ENCODE measurements at regions not wholly inside any gene's neighbourhood (a gene's known extent, or its start where the extent isn't known, plus 50 kb on each side); places are given as distances from the start of the nearest gene placed in this dataset.
A peak's percentile ranks its signal among the peaks of the same experiment; 100 is the strongest.

- no peak for DNase-seq (ENCODE audit: low spot score)
These were observed 222.6 kb downstream of the PRDM2 start for GRCh38 chr1:13922466-13923110.

- no peak for DNase-seq (ENCODE audit: low spot score)
These were observed 226.6 kb downstream of the PRDM2 start for GRCh38 chr1:13926556-13926955.

DNA sequence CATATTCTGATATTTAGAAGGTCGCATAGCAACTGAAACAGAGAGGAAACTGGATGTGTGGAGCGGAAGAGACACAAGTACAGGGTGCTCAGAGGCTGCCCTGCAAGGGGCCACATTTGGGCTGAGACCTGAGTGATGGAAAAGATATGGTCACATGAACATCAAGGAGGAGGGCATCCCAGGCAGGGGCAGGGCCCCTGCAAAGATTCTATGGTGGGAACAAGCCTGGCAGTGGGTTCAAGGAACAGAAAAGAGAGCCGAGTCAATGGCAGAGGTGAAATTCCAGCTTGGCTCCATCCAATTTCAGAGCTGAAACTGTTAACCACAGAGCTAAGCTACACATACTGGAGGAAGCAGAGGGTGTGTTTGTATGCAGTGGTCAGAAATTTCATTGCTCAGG is 227.7 kb downstream of the PRDM2 start:
- no peak for DNase-seq (ENCODE audit: low spot score)

GRCh38 chr1:13929313-13929712 is 229.3 kb downstream of the PRDM2 start:
- DNase-seq (ENCODE audit: low spot score) = no peak

DNA sequence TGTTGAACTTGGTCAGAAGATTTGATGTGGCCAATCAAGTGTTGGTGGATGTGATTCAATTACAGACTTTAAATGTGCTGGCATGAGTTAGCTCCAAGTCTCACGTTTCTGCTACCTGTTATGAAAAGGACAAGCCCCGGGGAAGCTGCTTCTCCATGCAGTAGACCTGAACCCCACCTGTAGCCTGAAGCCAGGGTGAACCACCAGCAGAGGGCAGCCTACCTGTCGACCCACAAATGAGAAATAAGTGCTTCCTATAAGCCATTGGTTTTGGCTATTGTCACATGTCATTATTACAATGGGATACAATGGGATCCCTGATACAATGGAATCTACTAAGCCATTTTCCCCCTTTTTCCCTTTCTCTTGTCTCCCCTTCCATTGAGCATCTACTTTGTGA is 230.2 kb downstream of the PRDM2 start:
- no peak for DNase-seq (ENCODE audit: low spot score)

GRCh38 chr1:13931226-13931625 is 231.2 kb downstream of the PRDM2 start:
- DNase-seq (ENCODE audit: low spot score) = no peak

GRCh38 chr1:13935336-13935735 is 235.3 kb downstream of the PRDM2 start:
- no peak for DNase-seq (ENCODE audit: low spot score)

DNA sequence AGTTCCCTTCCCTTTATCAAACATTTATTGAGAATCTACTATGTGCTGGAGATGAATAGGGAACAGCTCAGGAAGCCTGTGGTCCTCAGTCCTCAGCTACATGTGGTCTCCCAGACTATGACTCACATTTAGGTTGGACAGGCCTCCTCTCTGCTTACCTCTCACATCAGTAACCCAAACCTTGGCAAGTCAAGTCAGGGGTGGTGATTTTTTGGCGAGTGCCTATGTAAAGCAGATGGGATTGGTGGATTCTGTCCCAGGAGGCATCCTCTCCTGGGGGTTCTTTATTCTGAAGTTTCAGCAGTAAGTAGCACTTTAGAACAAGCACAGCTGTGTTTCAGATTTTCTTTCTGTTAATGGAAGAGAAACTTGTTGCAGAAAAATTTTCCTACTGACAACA is 241.3 kb downstream of the PRDM2 start:
- no peak for DNase-seq (ENCODE audit: low spot score)

GRCh38 chr1:13943055-13943454 is 243.1 kb downstream of the PRDM2 start:
- no peak for DNase-seq (ENCODE audit: low spot score)

GRCh38 chr1:13945856-13946255 is 245.9 kb downstream of the PRDM2 start:
- DNase-seq (ENCODE audit: low spot score) = no peak

GRCh38 chr1:13947658-13948057 is 247.7 kb downstream of the PRDM2 start:
- DNase-seq (ENCODE audit: low spot score) = no peak

GRCh38 chr1:13948396-13948795 is 248.4 kb downstream of the PRDM2 start:
- DNase-seq (ENCODE audit: low spot score) = no peak

GRCh38 chr1:13948888-13949391 is 249.0 kb downstream of the PRDM2 start:
- peak; percentile 16 for DNase-seq (ENCODE audit: low spot score)

DNA sequence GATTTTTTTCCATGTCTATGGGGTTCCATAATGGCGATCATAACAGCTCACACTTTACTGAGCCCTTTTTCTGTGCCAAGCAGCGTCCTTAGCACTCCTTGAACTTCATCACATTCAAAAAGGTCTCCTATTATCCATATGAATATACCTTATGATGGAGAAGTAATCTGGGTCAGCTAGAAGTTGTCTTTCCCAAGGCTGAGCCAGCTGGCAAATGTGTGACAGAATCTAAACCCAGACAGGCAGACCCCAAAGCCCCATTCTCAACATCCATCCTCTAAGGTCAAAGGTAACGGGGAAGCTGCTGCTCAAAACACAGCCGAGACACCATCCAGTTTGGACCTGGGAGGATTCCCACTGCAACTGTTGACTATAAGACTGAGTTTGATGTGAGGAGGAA is 249.6 kb downstream of the PRDM2 start:
- DNase-seq (ENCODE audit: low spot score) = no peak

DNA sequence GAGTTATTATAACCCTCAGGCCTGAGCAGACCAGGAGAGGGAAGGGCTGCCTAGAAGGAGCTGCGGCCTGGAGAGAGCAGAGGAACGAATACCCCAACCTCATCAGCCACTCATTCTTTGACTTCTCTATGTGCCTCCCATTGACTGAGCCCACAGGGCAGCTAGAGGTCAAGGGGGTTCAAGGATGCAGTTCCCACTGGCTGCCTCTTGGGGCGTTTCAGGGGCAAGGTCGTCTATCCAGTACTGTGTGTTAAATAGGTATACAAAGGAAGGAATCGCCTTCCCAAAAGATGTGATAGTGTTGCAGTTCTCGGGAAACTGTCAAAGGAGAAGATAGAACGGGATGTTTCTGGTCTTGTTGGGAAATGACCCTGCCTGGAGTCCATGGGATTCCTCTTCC is 250.6 kb downstream of the PRDM2 start:
- no peak for DNase-seq (ENCODE audit: low spot score)

- no peak for DNase-seq (ENCODE audit: low spot score)
These were observed 252.1 kb downstream of the PRDM2 start for GRCh38 chr1:13951793-13952751.

DNA sequence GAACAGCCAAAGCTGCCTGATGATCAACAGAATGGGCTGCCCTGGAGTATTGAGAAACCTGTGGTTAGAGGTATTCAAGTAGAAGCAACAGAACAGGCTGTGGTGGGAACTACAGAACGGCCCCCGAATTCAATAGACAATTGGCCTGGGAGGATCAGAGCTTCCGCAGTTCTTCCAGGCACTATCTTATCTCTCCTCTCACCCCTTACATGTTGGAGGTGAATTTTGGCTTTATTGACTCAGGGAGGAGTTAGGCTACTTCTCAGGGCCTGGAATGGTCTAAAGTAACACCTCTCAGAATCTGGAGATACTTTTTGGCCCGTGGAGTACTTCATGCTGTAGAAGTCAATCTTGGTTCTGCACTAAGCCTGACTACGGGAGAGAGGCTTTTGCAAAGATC is 253.0 kb downstream of the PRDM2 start:
- DNase-seq (ENCODE audit: low spot score) = no peak

DNA sequence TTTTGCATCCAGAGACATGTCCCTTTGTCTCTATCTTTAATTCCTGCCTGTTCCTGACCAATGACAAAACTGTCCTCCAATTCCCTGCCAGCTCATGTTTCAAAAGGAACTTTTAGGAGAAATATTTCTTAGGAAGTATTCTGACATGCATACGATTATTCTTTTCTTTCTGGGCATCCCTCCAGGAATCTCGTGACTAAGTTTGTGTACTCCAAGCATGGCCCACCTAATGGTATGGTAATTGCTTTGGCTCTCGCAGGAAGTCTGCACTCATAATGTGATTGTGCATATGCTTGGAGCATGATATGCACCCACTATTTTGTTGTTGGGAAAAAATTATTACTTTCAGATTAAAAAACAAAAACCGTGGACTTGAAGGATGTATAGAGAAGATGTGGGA is 256.4 kb downstream of the PRDM2 start:
- no peak for DNase-seq (ENCODE audit: low spot score)

- peak; percentile 61 for DNase-seq (ENCODE audit: low spot score)
These were observed 260.5 kb downstream of the PRDM2 start for GRCh38 chr1:13960375-13960987.

- DNase-seq (ENCODE audit: low spot score) = no peak
These were observed 264.8 kb downstream of the PRDM2 start for GRCh38 chr1:13964768-13965167.

DNA sequence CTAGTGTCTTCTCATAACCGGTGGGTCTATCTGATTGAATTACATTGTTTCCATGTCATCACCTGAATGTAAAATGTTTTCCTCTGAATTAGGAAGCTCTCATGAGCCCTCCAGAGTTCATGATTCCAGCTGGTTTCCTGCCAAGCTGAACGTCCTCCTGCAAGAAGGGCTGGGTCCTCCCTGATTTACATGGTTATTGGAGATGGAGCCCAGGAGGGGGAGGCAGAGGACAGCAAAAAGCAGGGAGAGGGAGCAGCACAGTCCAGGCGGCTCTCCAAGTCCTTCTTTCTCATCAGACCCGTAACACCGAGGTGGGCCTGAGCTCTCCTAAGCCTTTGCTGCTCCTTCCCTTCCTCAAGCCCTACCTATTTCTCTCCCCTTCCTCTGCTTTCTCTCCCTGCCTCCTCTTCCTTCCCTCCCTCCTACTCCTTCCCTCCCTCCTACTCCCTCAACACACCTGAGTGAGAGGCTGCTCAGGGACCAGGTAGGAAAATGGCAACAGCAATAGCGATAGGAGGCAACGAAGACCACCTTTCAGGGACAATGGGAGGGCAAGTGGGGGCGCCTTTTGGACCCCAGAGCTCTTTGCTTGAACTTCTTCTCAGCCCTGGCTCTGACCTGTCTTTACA is 265.9 kb downstream of the PRDM2 start:
- DNase-seq (ENCODE audit: low spot score) = peak; percentile 80

DNA sequence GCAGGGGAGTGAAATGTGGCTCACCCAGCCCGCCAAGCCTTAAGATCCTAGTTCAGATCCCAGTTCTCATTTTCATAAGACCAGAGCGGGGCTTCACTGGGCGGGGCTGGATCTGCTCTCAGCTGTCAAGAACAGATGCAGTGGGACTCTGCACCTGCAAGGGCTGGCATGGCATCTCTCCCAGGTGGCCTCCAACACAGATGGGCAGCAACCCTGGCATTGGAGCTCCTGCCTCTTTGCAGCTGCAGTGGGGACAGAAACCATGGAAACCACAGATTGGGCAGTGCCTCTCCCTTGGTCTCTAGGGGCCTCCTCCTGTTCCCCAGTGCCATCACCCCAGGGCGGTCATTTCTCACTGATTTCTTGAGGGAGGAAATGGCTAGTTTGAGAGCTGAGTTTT is 267.7 kb downstream of the PRDM2 start:
- no peak for DNase-seq (ENCODE audit: low spot score)

Measured in umbilical cord (tissue), 1 donor.